Endothelial cell of umbilical vein (primary cell): ENCODE measurements at regions not wholly inside any gene's neighbourhood (a gene's known extent, or its start where the extent isn't known, plus 50 kb on each side); places are given as distances from the start of the nearest gene placed in this dataset.

Source experiments
- BruUV-seq: library from RNA; stranded (reverse); fragments of 400-500 nt; replicated peaks from 2 replicates; lab custom pipeline; 2021; lab: Mats Ljungman, UMichigan
- CTCF ChIA-PET: fragments of 300-600, 350-600 bp; sonication (Branson Sonifier 250); formaldehyde crosslinking; loops from one replicate; lab custom pipeline; 2021; ENCODE audit warnings: antibody characterized with exemption, inconsistent platforms; lab: Charles Lee
- POLR2A ChIA-PET: fragments of 300-600, 350-600 bp; sonication (Branson Sonifier 250); formaldehyde crosslinking; loops from one replicate; lab custom pipeline; 2021; ENCODE audit warnings: antibody characterized with exemption, inconsistent platforms; lab: Charles Lee
- DNase-seq: peaks from one replicate; pipeline ENCODE4 v3.0.0-alpha.2; 2011; ENCODE audit warnings: low read depth, low spot score
- FAIRE-seq: peaks from 2 replicates; lab custom pipeline; 2011; peaks lifted over from hg19 to GRCh38; lab: Jason Lieb, UNC
- H2AFZ ChIP-seq: 2 replicates; pipeline ENCODE4 v1.6.0; 2012; ENCODE audit warnings: low read depth, low read length, control low read depth, inconsistent platforms
- H3K27ac ChIP-seq: 2 replicates; pipeline ENCODE4 v1.5.1; 2011; ENCODE audit warnings: low read depth, mild to moderate bottlenecking, control low read depth, low read length, moderate library complexity; ENCODE audit not compliant: insufficient read depth
- H3K27me3 ChIP-seq, 2 experiments: 2 replicates each; pipeline versions ENCODE4 v1.6.0 to v1.6.1; 2011; ENCODE audit warnings: low read length in 2 of 2, mixed read lengths in 1 of 2; ENCODE audit not compliant: control insufficient read depth in 2 of 2, insufficient read depth in 2 of 2
- H3K36me3 ChIP-seq, 2 experiments: 2 replicates in 1 of 2; 3 replicates in 1 of 2; pipeline ENCODE4 v1.5.1; 2011; ENCODE audit warnings: low read length in 2 of 2, mild to moderate bottlenecking in 1 of 2, moderate library complexity in 1 of 2; ENCODE audit not compliant: control insufficient read depth in 2 of 2, insufficient read depth in 2 of 2; ENCODE audit errors: extremely low read depth in 1 of 2
- H3K4me1 ChIP-seq: 3 replicates; pipeline ENCODE4 v1.5.1; 2011; ENCODE audit warnings: mild to moderate bottlenecking, low read length; ENCODE audit not compliant: control insufficient read depth, insufficient read depth; ENCODE audit errors: extremely low read depth
- H3K4me2 ChIP-seq: 2 replicates; pipeline ENCODE4 v1.6.1; 2011; ENCODE audit warnings: low read length, control low read depth, mixed read lengths; ENCODE audit not compliant: insufficient read depth
- H3K4me3 ChIP-seq, 3 experiments: fragments of 200-600 bp in 1 of 3; sonication (generic), shearing (Covaris generic) in 1 of 3; replicated peaks in 1 of 3; 2 replicates each; pipeline ENCODE4 v1.5.1; 2011 to 2016; ENCODE audit warnings: control low read depth in 3 of 3, low read length in 3 of 3, mild to moderate bottlenecking in 2 of 3, inconsistent platforms in 1 of 3, low read depth in 1 of 3, moderate library complexity in 1 of 3; ENCODE audit not compliant: insufficient read depth in 1 of 3
- H3K79me2 ChIP-seq: 2 replicates; pipeline ENCODE4 v1.6.0; 2012; ENCODE audit warnings: low read length, inconsistent platforms; ENCODE audit not compliant: control insufficient read depth, insufficient read depth
- H3K9ac ChIP-seq: replicated peaks from 2 replicates; pipeline ENCODE3; 2011; ENCODE audit warnings: low read length, control low read depth; ENCODE audit not compliant: insufficient read depth; ENCODE audit errors: extremely low read depth
- H3K9me1 ChIP-seq: replicated peaks from 3 replicates; pipeline ENCODE4 v1.6.0; 2011; ENCODE audit warnings: mild to moderate bottlenecking, low read length; ENCODE audit not compliant: control insufficient read depth, insufficient read depth; ENCODE audit errors: extremely low read depth
- H3K9me3 ChIP-seq: replicated peaks from 2 replicates; pipeline ENCODE4 v1.5.1; 2012; ENCODE audit warnings: low read length, inconsistent platforms; ENCODE audit not compliant: control insufficient read depth, insufficient read depth
- H4K20me1 ChIP-seq: replicated peaks from 2 replicates; pipeline ENCODE3; 2011; ENCODE audit warnings: mild to moderate bottlenecking, low read length; ENCODE audit not compliant: control insufficient read depth, insufficient read depth; ENCODE audit errors: extremely low read depth
- CTCF ChIP-seq, 2 donors: IDR thresholded peaks; 1 replicate in 1 of 2; 2 replicates in 1 of 2; pipeline ENCODE4 v1.5.1; 2011; ENCODE audit warnings: low read length in 2 of 2, mild to moderate bottlenecking in 2 of 2, moderate library complexity in 2 of 2, control low read depth in 1 of 2, inconsistent platforms in 1 of 2, low read depth in 1 of 2; ENCODE audit not compliant: insufficient read depth in 1 of 2; ENCODE audit errors: extremely low read depth in 1 of 2
- EZH2 ChIP-seq: IDR thresholded peaks from 2 replicates; pipeline ENCODE4 v1.6.1; 2012; ENCODE audit warnings: borderline replicate concordance, low read depth, mild to moderate bottlenecking, moderate library complexity, low read length, inconsistent platforms; ENCODE audit not compliant: severe bottlenecking
- FOS ChIP-seq: IDR thresholded peaks from 2 replicates; pipeline ENCODE4 v1.6.1; 2011; ENCODE audit warnings: mild to moderate bottlenecking, low read length, moderate library complexity, borderline replicate concordance; ENCODE audit not compliant: insufficient read depth
- GATA2 ChIP-seq: IDR thresholded peaks from 2 replicates; pipeline ENCODE4 v1.7.0; 2011; ENCODE audit warnings: low read depth, mild to moderate bottlenecking, moderate library complexity, mixed read lengths, low read length; ENCODE audit not compliant: insufficient read length, insufficient read depth
- JUN ChIP-seq: IDR thresholded peaks from 2 replicates; pipeline ENCODE4 v1.6.1; 2011; ENCODE audit warnings: borderline replicate concordance, low read depth; ENCODE audit not compliant: insufficient read length, insufficient read depth
- MAX ChIP-seq: IDR thresholded peaks from 2 replicates; pipeline ENCODE4 v1.6.1; 2011; ENCODE audit not compliant: insufficient read depth, insufficient read length
- MYC ChIP-seq: IDR thresholded peaks from one replicate; pipeline ENCODE4 v1.6.1; 2011; ENCODE audit warnings: mild to moderate bottlenecking, low read depth, low read length
- POLR2A ChIP-seq: IDR thresholded peaks from 2 replicates; pipeline ENCODE4 v1.6.1; 2012; ENCODE audit warnings: low read depth, mild to moderate bottlenecking, control low read depth, low read length
- POLR2AphosphoS5 ChIP-seq: IDR thresholded peaks from 2 replicates; pipeline ENCODE4 v1.6.1; 2012; ENCODE audit warnings: low read depth, mild to moderate bottlenecking, control low read depth, low read length, moderate library complexity; ENCODE audit not compliant: insufficient read depth
- dilution Hi-C: fragments of 300-500 bp; cut with MboI; formaldehyde crosslinking; loops from one replicate; pipeline ENCODE4 v1.15.0; 2019; ENCODE audit warnings: low sequenced_read_pairs; ENCODE audit not compliant: extremely low pct_ligation_motif_present
- intact Hi-C: fragments of 100-400 bp; cut with micrococcal nuclease; formaldehyde crosslinking; loops from one replicate; pipeline ENCODE4 v1.10.0; 2022

- no peak for DNase-seq
- H3K27ac ChIP-seq: no peak overlapping the region
- no peak for TF ChIP-seq JUN
- TF ChIP-seq MAX: no peak
- TF ChIP-seq POLR2AphosphoS5: no peak
- no peak for TF ChIP-seq MYC
- no peak for TF ChIP-seq CTCF (IDR thresholded peaks at IDR 0.05; ENCODE audit: extremely low read depth in 1 of 2, insufficient read depth in 1 of 2, low read depth in 1 of 2, low read length in 2 of 2)
- no peak for TF ChIP-seq GATA2
- no peak for TF ChIP-seq POLR2A
- TF ChIP-seq EZH2: no peak
- TF ChIP-seq FOS: no peak
- ChIA-PET POLR2A (no interaction called here), CTCF (no interaction called here)
- H3K4me3 ChIP-seq: no peak overlapping the region
- no peak overlapping the region for H2AFZ ChIP-seq
- no peaks in the 10 kb centered on the region for H3K9me1 ChIP-seq
- intact Hi-C loops (no loop called here), dilution Hi-C loops (no loop called here)
- H3K4me2 ChIP-seq: no peak overlapping the region
- no peaks in the 10 kb centered on the region for H3K36me3 ChIP-seq
- FAIRE-seq: no peak
- peaks cover 2 to 7% of the 10 kb centered on the region in 2 experiments for H3K27me3 ChIP-seq
- no peaks in the 10 kb centered on the region for H3K79me2 ChIP-seq
- H3K9ac ChIP-seq: no peak overlapping the region
- no peaks in the 10 kb centered on the region for H4K20me1 ChIP-seq
- no peaks in the 10 kb centered on the region for H3K4me1 ChIP-seq
- no TSS peak for BruUV-seq
- no peaks in the 10 kb centered on the region for H3K9me3 ChIP-seq
Measured at GRCh38 chr5:62722360-62722759, 143.7 kb downstream of the LRRC70 start.
